Choroid plexus epithelial cell (primary cell): ENCODE measurements at regions not wholly inside any gene's neighbourhood (a gene's known extent, or its start where the extent isn't known, plus 50 kb on each side); places are given as distances from the start of the nearest gene placed in this dataset.

Experiments used
- DNase-seq: peaks from one replicate; pipeline ENCODE4 v3.0.0-alpha.2; 2010; ENCODE audit warnings: low read depth
- H3K4me3 ChIP-seq: 2 replicates; pipeline ENCODE4 v1.5.1; 2011; ENCODE audit warnings: low read depth, mild to moderate bottlenecking, control low read depth, low read length, moderate library complexity
- TF ChIP-seq, protein P1 (sequence below): conservative IDR thresholded peaks from 2 replicates; pipeline ENCODE4 v1.5.1; 2011; ENCODE audit warnings: low read depth, mild to moderate bottlenecking, control low read depth, inconsistent platforms, low read length, moderate library complexity

DNA sequence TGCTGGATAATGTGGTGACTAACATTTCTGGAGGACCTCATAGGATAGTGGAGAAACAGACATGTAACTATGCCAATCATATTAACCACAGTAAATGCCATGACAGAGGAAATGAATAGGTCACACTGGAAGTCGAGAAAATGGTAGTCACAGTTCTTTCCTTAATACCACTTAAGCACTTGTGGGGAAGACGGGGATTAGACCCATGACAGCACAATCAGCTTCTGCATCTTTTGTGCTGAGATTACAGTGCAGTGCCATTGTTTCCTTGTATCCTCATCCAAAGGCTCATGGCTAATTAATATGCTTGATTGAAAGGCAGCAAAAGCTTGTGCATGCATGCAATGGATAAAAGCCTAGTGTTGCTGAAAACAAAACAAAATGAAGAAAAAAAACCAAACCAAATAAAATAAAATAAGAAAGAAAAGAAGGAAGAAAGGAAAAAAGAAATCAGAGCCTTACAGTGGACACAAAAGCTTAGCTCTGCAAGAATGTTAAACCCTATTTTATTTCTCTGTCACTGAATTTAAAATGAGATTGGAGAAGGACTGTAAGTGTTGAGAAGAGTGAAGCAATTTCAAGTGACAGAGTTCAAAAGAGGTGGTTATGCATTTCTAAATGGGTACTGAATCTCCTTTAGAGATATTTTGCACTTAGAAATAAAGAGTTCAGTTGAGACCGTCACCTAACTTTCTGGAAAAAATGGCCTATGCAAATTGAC is 1011.9 kb downstream of the CDH8 start:
- TF ChIP-seq, protein P1, sequence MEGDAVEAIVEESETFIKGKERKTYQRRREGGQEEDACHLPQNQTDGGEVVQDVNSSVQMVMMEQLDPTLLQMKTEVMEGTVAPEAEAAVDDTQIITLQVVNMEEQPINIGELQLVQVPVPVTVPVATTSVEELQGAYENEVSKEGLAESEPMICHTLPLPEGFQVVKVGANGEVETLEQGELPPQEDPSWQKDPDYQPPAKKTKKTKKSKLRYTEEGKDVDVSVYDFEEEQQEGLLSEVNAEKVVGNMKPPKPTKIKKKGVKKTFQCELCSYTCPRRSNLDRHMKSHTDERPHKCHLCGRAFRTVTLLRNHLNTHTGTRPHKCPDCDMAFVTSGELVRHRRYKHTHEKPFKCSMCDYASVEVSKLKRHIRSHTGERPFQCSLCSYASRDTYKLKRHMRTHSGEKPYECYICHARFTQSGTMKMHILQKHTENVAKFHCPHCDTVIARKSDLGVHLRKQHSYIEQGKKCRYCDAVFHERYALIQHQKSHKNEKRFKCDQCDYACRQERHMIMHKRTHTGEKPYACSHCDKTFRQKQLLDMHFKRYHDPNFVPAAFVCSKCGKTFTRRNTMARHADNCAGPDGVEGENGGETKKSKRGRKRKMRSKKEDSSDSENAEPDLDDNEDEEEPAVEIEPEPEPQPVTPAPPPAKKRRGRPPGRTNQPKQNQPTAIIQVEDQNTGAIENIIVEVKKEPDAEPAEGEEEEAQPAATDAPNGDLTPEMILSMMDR: no peak
- H3K4me3 ChIP-seq: no peak overlapping the region
- no peak for DNase-seq

DNA sequence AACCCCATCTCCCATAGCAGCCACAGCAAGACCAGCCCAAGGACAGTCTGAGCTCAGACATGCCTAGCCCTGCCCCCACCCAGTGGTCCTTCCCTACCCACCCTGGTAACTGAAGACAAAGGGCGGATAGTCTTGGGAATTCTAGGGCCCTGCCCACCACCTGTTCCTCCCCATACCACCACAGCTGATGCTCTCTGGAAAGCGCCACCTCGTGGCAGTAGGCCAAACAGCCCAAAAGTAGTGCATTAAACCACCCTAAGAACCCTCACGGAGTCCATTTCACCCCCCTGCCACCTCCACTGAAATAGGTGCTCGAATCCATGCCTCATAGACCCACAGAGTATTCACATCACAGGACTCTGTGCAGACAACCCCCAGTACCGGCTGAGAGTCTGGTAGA is 1021.4 kb downstream of the CDH8 start:
- TF ChIP-seq, protein P1: no peak
- no peak overlapping the region for H3K4me3 ChIP-seq
- no peak for DNase-seq

DNA sequence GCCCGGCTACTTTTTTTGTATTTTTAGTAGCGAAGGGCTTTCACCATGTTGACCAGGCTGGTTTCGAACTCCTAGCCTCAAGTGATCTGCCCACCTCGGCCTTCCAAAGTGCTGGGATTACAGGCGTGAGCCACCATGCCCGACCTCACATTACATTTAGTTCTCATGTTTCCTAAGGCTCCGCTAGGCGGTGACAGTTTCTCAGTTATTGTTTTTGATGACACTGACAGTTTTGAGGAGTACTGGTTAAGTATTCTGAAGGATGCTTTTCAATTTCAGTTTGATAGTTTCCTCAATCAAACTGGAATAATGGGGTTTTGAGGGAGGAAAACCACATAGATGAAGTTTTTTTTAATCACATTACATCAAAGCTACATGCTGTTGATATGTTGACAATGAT is 1028.5 kb downstream of the CDH8 start:
- no peak for DNase-seq
- TF ChIP-seq, protein P1: no peak
- no peak overlapping the region for H3K4me3 ChIP-seq

DNA sequence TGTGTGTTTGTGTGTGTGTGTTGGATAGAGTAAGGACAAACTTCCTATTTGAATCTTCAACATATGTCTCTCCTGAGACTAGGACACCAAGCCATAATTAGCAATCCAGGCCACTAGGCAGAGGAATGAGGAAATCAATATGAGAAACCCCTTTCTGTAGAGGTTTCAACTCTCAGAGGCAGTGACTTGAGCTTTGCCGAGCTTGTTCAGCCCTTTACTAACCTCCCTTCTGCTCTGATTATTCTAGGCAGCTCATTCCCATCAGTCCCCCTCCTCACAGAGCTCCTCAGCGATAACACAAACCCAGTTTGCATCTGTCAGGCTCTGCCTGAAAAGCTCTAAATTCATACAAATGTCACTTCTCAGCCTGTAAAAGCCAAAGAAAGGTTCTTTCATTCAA is 1030.3 kb downstream of the CDH8 start:
- TF ChIP-seq, protein P1: no peak
- no peak overlapping the region for H3K4me3 ChIP-seq
- no peak for DNase-seq

DNA sequence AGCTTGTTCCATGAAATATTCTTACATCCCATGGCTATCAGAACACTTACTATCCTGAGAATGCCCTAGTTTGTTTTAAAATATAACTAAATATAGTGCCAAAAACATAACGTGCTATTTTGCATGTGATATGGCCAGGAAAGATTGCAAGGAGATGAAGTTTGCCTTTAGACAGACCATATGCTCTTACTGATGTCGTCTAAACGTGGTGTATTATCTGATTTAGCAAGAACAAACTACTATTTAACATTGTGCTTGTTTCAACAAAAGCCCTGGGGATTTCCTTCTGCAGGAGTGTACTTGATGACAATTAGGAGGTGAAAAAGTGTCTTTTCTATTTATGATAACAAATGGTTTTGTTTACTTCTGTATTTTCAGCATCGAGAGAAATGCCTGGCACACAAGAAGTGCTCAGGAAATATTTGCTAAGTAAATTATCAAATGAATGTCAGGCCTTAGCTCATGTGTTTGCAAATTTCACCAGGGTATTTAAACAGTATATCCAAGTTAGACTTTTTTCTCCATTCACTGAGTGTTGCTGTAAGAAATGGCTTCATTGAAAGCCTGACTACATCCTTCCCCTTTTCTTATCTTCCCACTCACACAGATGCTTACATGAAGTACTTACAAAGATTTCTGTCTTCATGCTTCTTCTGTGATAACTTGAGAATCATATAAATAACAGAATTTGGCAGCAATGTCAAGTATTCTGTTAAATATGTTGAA is 1033.6 kb downstream of the CDH8 start:
- no peak overlapping the region for H3K4me3 ChIP-seq
- TF ChIP-seq, protein P1: no peak
- no peak for DNase-seq

DNA sequence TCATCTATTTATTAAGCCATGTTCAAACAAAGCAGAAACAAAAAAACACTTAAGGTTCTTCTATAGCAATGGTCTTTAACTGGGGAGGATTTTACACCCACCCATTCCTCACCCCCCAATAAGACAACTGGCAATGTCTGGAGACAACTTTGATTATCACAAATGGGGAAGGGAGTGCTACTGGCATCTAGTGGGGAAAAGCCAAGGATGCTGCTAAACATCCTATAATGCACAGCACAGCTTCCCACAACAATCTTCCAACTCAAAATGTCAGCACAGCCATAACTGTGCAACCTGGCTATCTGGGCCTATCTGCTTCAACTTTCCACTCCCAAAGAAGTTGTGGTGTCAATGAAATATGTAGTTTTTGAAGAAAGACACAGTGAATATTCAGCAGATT is 1044.4 kb downstream of the CDH8 start:
- TF ChIP-seq, protein P1: no peak
- DNase-seq: no peak
- H3K4me3 ChIP-seq: no peak overlapping the region

DNA sequence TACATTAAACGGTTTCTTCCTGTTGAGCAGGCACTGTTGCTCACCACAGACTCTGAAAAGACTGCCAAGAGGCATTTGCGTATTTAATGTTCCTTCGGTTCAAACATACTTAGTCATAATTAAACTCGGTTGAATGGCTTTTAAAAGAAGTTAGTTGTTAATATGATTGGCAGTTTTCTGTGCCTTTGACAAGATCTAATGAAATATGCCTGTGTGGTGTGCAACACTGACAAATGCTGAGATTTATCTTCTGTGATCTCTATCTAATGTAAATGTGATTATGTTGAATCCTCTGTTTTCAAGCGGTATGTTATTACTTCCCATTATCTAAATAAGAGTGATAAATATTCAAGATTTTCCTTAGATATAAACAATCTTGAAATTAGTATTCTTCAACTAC is 1046.6 kb downstream of the CDH8 start:
- TF ChIP-seq, protein P1: no peak
- no peak overlapping the region for H3K4me3 ChIP-seq
- DNase-seq: no peak
